Ecto neural progenitor cell (in vitro differentiated cells): ENCODE measurements at regions not wholly inside any gene's neighbourhood (a gene's known extent, or its start where the extent isn't known, plus 50 kb on each side); places are given as distances from the start of the nearest gene placed in this dataset.

Source experiments
- DNase-seq: peaks from one replicate; pipeline ENCODE4 v3.0.0-alpha.2; 2018; ENCODE audit warnings: low spot score

DNA sequence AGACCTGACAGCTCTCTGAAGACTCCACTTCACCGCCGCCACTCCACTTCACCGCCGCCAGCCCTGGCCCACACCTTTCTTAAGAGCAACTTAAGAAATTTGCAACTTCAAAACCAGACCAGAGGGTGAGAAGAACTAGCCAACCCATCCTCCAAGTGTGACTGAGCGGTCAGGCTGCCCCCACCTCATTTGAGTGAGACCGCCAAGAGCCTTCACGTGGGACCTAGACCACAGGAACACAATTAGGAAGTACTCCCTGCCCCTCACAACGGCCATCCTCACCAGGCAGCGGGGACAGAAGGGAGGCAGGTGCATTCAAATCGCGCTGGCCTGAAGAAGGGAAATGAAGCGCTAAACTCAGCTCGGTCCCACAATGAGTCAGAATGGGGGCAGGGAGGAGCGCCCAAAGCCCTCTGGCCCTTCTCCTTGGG is 156.8 kb upstream of the BCL6 start:
- no peak for DNase-seq

DNA sequence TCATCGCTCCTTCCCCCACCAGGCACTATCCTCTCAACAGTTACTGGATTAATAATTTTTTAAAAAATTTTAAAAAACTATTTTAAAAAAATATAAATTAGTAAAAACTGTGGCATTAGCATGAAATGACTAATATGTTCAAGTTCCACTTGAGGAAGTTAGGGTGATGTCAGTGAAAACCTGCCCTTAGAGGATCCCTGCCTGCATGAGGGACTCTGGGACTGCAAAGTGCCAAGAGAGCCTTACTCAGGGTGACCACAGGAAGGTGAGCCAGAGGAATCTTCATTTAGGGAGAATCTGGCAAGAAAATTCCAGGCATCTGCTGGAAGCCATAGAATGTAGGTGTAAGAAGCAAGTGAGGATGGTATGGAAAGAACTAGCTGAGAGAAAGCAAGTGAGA is 157.7 kb upstream of the BCL6 start:
- DNase-seq: no peak

DNA sequence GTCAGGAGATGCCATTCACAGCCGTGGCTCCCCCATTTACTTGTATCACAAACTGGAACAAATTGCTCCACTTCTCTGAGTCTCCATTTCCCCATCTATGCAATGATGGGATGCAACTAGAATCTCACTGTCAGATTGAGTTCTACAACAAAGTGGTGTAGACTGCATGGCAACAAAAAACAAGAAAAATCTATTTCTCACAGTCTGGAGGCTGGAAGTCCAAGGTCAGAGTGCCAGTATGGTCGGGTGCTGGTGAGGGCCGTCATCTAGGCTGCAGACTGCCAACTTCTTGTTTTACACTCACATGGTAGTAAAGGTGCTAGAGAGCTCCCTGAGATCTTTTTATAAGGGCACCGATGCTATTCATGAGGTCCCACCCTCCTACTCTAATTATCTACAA is 158.4 kb upstream of the BCL6 start:
- no peak for DNase-seq

DNA sequence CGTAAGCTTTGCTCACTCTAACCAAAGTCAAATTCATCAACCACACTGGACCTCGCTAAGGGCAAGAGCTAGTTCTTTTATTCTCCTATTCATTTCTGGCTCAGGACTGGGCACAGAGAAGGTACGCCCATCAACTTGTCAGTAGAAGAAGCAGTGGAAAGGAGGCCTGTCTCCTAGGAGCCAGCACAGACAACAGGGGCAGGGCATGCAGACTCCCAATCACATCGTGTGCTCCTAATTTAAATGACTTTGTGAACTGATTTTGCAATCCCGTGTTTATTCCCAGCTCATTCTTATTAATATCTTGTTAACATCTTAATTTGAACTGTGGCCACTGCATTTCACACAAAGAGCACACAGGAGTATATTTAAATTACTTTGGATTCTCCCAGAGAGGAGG is 161.1 kb upstream of the BCL6 start:
- no peak for DNase-seq

DNA sequence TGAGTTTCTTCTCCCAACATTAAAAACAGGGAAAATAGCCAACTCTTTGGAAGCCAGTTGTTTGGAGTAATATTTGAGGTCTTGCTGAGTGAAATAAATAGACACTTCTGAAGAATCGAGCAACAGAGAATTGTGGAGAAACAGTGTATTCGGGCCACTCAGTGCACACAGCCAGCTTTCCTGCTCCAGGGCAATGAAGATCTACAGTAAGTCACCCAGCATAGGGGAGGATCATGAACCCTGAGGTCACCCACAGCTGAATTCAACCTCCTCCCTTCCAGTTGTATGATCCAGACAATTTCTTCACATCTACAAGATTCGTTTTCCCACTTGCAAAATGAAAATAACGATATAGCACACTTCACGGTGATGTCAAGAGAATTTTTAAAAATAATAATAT is 161.7 kb upstream of the BCL6 start:
- DNase-seq: no peak

DNA sequence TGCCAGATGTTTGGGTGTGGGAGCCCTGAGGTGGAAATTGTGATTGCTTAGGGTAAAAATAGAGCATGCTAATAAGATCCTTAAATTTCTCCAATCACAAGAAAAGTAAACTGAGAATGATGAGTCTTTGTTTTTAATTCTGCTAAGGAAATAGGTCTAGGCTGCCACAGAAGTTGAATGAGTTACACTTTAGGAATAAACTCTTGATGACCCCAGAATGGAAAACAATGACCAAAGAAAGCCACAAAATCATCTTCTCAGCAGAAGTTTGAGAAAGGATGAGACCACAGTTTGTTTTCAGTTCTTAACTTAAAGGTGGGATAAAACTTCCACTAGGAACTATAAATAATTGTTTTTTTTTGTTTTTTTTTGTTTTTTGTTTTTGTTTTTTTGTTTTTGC is 164.6 kb upstream of the BCL6 start:
- no peak for DNase-seq

DNA sequence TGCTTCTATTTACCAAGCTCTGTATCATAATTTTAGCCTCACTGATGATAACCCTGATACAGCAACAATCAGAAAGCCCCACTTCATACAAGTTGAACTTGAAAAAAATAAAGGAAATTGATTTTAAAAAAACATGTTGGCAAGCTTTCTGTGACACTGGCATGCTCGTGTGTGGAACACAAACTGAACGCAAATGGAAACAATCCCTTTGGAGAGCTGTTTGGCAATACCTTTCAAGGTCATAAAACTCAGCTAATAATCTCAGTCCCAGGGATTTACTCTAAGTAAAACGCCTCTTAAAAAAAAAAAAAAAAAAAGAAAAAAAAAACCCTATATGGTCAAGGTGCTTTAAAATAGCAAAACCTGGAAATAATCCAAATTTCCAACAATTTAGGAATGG is 166.7 kb upstream of the BCL6 start:
- no peak for DNase-seq

DNA sequence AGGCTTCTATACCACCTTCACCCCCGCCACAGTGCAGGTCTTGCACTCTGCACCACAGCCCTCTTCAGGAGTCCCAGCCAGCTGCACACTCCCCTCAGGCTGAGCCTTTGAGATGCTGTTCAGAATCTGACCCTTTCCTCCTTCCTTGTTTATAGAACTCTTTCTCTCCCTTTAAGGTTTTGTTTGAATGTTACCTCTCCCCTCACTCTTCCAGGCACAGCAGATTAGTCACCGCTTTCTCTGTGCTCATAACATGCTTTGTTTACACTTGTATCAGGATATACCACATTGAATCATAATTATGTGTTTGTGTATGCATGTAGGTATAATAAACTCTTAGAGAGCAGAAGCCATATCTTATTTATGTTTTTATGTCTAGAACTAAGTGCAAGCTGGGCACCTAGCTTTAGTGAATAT is 168.4 kb upstream of the BCL6 start:
- no peak for DNase-seq

DNA sequence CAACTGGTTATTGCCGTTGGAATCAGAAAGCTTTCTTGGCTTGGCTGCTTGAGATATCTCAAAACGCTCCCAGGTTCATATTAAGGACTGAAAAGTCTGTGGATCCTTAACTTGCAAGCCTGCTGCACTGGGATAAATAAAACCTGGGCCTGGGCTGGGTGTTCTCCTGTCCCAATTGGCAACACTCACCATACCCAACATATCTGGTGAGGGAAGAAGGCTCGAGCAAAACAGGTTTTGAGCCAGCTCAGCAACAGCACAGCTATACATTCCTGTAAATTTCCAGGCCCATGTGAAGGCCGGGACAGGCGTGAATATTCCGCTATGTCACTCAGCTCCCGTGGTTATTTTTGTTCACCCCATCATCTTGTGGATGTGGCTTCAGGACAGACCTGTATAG is 169.0 kb upstream of the BCL6 start:
- DNase-seq: no peak

DNA sequence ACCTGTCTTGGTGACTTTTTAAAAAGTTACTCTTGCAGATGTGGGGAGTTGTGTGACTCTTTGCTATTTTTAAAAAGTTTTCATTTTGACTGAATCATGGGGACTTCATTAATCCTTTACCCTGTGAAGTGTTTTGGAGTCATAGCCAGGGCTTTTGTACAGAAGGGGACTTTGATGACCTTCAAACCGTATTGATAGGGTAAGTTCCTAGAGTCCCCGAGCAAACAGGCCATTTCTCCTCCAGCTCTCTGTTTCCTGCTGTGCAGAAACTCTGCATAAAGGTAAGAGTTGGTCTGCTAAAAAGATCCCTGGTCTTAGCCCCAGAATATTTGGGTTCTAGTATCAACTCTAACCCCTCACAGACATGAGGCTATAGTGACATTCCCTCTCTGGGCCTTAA is 170.8 kb upstream of the BCL6 start:
- DNase-seq: no peak

DNA sequence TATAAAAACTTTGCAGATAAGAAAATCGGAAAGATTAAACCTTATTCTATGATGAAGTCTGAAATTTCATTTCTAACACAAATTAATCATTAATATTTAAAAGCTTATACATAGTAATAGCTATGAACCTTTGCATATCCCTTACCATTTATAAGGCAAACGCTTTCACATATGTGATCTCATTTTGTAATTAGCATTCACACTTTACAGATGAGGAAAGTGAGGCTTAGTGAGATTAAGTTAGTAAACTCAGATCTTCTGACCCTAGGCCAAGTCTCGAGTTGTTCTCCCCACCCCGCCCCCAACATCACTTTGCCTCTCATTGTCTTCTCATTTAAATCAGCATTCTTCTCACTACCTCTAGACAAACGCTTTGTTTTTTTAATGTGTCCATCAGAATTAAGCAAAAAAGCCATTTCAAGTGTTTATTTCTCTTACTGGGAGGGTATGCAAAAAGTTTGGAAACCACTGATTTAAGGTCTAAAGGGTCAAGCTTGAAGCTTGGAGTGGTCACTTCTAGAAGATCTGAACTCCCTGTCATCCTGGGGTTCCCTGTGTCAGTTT is 172.9 kb upstream of the BCL6 start:
- no peak for DNase-seq

DNA sequence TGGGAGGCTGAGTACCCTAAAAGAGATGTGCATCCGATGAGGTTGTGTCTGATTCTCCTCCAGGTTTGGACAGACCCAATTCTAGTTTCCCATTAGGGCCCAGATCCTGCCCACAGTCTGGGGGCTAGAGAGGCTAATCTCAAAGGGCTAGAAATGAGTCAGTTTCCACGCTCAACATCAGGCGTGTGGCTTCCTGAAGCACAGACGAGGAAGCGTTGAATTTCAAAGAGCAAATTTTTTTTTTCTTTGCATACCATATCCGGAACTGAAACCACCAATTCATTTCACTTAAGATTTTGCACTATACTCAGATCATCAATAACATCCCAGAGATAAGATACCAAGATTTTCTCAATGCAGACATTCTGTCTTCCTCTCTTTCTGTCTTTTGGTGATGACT is 173.8 kb upstream of the BCL6 start:
- no peak for DNase-seq

DNA sequence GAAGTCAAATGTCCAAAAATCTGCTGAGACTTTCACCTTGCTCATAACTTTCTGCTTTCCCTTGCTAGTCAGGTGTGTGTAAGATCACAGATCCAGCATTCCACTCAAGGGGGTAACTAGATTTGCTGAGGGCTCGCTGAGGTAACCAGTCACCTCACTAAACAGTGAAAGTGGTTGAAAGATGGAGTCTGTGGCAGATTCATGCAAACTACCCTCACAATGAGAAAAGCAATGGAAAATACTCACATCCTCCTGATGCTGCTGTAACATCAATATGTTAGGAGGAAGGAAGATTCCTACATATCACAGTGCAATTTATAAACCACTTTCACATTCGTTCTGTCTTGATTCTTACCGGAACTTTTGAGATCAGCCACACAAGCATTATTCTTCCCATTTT is 174.3 kb upstream of the BCL6 start:
- no peak for DNase-seq

DNA sequence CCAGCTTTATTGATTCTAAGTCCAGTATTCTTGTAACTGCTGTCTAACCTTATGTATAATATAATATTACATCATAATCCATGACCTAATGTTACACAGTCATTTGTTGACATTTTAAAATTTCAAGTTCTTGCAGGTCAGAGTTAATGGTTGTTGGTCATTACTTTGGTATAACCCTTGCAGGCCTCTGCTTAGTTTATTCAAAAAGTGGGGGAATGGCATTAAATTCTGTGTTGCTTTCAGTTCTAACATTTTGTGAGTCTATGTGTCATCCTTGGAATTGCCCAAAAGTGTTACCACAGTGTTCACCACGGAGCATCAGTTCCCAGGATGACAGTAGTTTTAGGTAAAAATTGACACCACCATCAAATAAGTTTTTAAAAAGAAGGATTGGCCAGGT is 174.8 kb upstream of the BCL6 start:
- no peak for DNase-seq

DNA sequence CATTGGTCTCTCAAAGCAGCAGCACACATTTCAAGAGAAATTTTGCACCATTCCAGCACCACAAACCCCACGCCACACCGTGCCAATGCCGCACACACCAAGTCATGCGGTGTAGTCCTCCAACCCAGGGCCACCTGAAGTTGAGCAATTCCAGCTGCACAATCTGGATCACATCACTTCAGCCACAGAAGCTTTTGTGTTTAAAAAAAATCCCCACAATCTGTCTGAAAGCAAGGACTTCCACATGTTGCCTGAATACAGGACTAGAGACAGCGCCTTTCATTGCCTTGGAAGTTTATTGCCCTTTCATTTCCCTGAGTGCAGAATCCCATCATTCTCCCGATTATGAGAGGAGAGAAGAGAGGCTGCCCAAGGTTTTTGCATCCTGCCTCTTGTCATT is 175.6 kb upstream of the BCL6 start:
- DNase-seq: no peak

DNA sequence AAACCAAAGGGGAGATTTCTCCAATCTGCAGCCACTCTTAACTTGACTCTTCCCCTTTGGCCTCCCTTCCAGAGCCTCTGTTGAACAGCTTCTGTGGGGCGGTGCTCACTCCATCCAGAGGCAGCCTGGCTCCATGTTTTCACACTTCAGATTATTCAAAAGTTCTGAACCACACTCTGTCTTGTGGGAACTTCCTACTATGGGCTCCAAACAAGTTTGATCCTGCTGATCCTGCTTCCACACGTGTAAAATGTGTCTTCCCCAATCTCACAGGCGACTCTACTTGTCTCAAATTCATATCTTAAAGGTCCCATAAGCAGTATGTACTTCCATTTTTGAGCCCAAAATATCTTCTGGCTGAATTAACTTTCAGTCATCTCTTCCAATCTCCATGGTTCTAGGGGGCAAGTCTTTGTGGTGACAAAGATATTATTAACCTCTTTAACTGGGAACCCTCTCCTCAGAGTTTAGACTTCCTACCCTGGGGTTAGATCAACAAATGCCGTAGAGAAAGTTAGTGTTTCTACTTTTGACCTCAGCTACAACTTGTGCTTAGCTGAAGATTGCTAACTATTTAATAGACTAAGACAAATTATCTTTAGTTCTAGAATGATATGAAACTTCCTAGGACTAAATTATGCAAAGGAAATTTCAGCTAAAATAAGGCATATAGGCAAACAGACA is 176.3 kb upstream of the BCL6 start:
- DNase-seq: no peak

DNA sequence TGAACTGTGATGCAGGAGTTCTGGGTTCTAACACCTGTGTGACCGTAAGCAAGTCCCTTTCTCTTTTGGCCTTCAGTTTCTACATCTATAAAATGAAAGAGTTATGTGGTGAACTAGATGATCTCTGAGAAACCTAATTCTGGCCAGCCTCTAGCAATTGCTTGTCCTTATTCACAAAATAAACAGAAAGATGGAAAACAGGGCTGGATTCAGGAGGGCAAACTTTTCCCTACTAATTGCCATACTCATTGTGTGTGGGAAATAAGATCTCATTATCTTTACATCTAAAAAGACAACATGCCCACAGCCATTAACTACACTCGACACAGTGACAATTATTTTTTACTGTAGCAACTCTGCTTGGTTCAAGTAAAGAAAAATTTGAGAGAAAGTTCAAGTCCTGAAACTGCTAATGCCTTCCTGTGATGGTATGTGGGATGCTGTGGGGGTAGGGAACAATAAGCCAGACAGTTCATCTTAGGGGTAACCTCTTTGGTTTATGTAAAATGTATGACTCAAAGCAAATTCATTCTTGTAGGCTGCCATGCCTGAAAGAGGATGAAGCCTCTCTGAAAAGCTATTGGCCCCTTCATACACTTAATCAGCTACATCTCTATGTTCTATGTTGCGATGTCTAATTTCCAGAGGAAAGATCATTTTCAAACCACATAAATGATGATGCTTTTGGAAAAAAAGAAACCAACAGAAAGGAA is 177.6 kb upstream of the BCL6 start:
- DNase-seq: no peak

DNA sequence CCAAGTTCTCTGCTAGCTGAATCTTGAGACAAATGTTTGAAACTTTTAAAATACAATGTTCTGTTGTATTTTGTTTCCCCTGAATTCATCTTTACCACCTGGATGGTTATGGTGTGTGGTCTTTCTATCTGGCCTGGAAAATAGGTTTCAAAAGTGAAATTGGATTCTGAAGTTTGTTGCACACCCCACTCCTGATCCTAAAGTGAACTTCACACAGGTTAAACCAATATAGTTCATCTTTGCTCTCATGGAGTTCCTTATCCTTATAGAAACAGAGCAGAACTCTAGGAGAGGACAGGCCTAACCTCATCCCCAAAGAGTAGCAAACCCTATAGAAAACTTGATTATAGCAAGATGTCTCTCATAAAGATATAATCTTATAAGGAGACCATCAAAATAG is 179.4 kb upstream of the BCL6 start:
- no peak for DNase-seq

DNA sequence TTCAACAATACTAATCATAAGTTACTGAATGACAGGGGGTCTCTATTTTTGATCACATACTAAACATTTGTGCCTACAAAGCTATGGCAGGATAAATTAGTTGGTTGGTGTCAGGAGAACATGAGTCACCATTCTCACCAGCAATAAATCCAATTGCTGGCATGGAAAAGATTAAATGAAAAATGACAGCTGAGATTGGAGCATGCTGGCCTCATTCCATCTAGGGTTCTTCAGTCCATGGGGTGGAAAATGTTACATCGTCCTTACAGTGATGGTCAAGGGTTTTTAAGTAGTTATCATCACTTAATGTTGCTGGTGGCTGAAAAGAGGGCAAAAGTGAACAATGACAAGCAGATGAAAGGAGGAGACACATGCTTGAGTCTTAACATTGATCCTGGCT is 180.1 kb upstream of the BCL6 start:
- no peak for DNase-seq

DNA sequence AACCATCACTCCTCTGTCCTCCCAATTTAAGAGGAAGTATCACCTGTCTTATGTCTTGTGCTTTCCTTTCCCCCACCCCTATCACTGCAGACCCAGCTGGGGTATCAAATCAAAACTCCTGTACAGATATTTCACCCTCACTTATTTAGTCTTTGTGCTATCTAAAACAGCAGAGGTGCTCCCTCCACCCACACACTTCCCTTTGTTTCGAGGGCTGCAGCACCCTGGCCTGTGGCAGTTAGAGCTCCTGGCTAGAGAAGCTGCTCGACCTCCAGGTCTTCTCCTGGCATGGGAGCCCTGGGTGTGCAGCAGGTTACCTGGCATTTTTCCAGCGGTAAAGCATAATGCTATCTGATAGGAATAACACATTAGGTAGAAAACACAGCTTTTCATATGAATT is 181.4 kb upstream of the BCL6 start:
- DNase-seq: no peak

DNA sequence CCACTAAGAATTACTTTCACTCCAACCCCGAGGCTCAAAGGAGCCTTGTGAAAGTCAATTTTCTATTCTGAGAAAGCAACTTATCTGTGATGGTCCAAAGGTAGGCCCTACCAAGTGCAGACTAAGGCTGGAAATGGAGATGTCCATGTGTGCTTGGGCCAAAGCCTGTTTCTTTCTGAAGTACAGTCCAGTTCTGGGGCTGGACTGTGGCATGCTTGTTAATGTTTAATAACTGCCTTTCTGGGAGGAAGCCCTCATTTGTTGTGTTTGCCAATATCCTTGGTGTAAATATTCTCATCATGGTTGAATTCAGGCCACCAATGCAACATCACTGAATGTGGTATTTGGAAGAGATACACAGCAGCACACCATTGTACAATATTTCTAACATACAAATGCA is 182.3 kb upstream of the BCL6 start:
- DNase-seq: no peak

DNA sequence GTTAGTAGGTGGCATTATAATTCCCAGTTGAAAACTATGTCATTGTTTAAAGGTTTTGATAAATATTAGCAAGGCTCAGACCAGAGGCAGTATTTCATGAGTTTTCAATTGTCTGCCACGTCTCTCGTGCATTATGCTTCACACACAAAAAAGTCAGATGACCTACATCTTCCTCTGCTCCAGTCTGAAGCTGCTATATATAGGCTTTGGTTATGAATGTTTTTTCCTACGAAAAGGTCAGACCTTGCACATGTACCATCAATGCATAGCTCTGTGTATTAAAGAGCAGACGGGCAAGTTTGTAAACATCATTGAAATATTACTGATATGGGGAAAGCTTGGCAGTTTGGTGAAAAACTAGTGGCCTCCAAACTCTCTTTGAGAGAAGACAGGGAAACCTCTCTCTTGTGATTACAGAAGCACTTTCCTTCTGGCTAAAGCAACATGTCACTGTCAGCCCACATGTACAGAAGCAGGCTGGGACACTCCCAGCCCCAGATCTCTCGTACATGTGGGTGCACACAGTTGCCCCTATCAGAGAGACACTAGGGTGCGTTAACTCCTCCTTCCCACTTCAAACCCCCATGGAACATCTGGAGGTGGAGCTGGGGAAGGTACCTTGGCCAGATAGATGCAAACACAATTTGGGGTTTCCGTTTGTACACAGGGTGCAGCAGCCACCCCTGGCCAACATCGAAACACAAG is 184.0 kb upstream of the BCL6 start:
- no peak for DNase-seq

DNA sequence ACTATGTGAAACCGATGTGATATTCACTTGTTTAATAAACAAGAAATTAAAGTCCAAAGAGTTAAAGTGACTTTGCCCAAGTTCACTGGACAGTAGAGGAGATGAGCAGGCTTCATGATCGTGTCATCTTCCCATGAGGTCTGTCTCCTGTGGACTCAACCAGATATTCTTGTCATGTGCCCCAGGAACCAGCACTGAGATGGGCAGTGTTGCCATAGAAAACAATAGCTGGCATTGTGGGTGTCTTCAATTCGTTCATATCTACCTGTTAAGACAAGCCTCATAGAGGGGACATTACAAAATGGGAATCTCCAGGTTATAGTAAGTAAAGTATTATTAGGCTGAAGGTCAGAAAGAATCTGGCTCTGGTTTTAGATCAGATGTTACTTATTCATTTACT is 184.8 kb upstream of the BCL6 start:
- DNase-seq: no peak
